Panc1 (cell line): ENCODE measurements at regions not wholly inside any gene's neighbourhood (a gene's known extent, or its start where the extent isn't known, plus 50 kb on each side); places are given as distances from the start of the nearest gene placed in this dataset.
A peak's percentile ranks its signal among the peaks of the same experiment; 100 is the strongest.

ENCODE experiments used
- ATAC-seq: fragments of 200-7000 bp; cut with Tn5 transposase; 2 replicates; pipeline ENCODE4 v1.9.1; 2020; ENCODE audit warnings: mild to moderate bottlenecking, moderate library complexity
- BruUV-seq: library from RNA; stranded (reverse); fragments of 400-500 nt; replicated peaks from 2 replicates; lab custom pipeline; 2021; lab: Mats Ljungman, UMichigan
- CTCF ChIA-PET: fragments of 300-600 bp; sonication (Branson Sonifier 250); formaldehyde crosslinking; loops from one replicate; lab custom pipeline; 2022; ENCODE audit warnings: antibody characterized with exemption; lab: Charles Lee
- POLR2A ChIA-PET: fragments of 300-600 bp; sonication (Branson Sonifier 250); formaldehyde crosslinking; loops from one replicate; lab custom pipeline; 2022; ENCODE audit warnings: antibody characterized with exemption; lab: Charles Lee
- DNase-seq: peaks from one replicate; pipeline ENCODE4 v3.0.0-alpha.2; 2010; ENCODE audit warnings: low read depth, low spot score
- H3K27ac ChIP-seq: 2 replicates; pipeline ENCODE4 v1.5.1; 2011; ENCODE audit warnings: mild to moderate bottlenecking, low read length, inconsistent platforms
- H3K27me3 ChIP-seq: fragments of 200-500 bp; sonication (Bioruptor generic); 2 replicates; pipeline ENCODE4 v1.6.0; 2014; ENCODE audit warnings: low read length, inconsistent platforms; ENCODE audit not compliant: control insufficient read depth, insufficient read depth
- H3K36me3 ChIP-seq: fragments of 200-500 bp; sonication (Bioruptor generic); 2 replicates; pipeline ENCODE4 v1.5.1; 2014; ENCODE audit warnings: inconsistent platforms, mild to moderate bottlenecking, low read length, moderate library complexity; ENCODE audit not compliant: control insufficient read depth, insufficient read depth
- H3K4me1 ChIP-seq: 2 replicates; pipeline ENCODE4 v1.5.1; 2011; ENCODE audit warnings: inconsistent platforms, mild to moderate bottlenecking, low read length, moderate library complexity; ENCODE audit not compliant: control insufficient read depth, insufficient read depth
- H3K4me3 ChIP-seq, 2 experiments: 2 replicates each; pipeline ENCODE4 v1.5.1; 2011 to 2012; ENCODE audit warnings: low read depth in 2 of 2, low read length in 2 of 2, mild to moderate bottlenecking in 2 of 2, inconsistent platforms in 1 of 2, moderate library complexity in 1 of 2
- H3K9me3 ChIP-seq: fragments of 200-500 bp; sonication (Bioruptor generic); 2 replicates; pipeline ENCODE4 v1.5.1; 2014; ENCODE audit warnings: low read depth, mild to moderate bottlenecking, inconsistent platforms, low read length, moderate library complexity; ENCODE audit not compliant: control insufficient read depth, insufficient read depth
- CTCF ChIP-seq: fragments of 450-650 bp; IDR thresholded peaks from 2 replicates; pipeline ENCODE4 v1.5.1; 2017; ENCODE audit warnings: mild to moderate bottlenecking
- POLR2AphosphoS5 ChIP-seq: IDR thresholded peaks from 2 replicates; pipeline ENCODE4 v1.6.1; 2012; ENCODE audit warnings: mild to moderate bottlenecking, low read depth, low read length, moderate library complexity
- REST ChIP-seq, 2 experiments: IDR thresholded peaks; 2 replicates each; pipeline ENCODE4 v1.6.1; 2011 to 2012; ENCODE audit warnings: low read depth in 2 of 2, control low read depth in 1 of 2, low read length in 1 of 2, mild to moderate bottlenecking in 1 of 2, moderate library complexity in 1 of 2; ENCODE audit not compliant: insufficient read depth in 1 of 2
- SIN3A ChIP-seq: IDR thresholded peaks from 2 replicates; pipeline ENCODE4 v1.6.1; 2012; ENCODE audit warnings: low read depth, mild to moderate bottlenecking, low read length, moderate library complexity, borderline replicate concordance; ENCODE audit not compliant: insufficient read depth
- TCF7L2 ChIP-seq: IDR thresholded peaks from 2 replicates; pipeline ENCODE4 v1.6.1; 2011; ENCODE audit warnings: mild to moderate bottlenecking, low read depth, low read length, inconsistent platforms
- in situ Hi-C: cut with HindIII; loops from 2 replicates; pipeline ENCODE4 v1.10.0; 2016; ENCODE audit warnings: low sequenced_read_pairs, low pct_unique_long_range_greater_than_20kb
- intact Hi-C: fragments of 100-400 bp; cut with micrococcal nuclease; formaldehyde crosslinking; loops from one replicate; pipeline ENCODE4 v1.10.0; 2022; ENCODE audit not compliant: unreplicated experiment

- in situ Hi-C loops, result no loop called here
- intact Hi-C loops, result no loop called here
- DNase-seq, result no peak
These were observed 161.0 kb upstream of the HMCN1 start for GRCh38 chr1:185573162-185573561.

GRCh38 chr1:185570962-185571361 is 163.2 kb upstream of the HMCN1 start:
- no peaks in the 10 kb centered on the region for H3K27me3 ChIP-seq
- POLR2A ChIA-PET, result no interaction called here
- DNase-seq (no peak), ATAC-seq (no peak)
- H3K4me1 ChIP-seq, result 0 out of 2 replicates have a peak, but pooled peaks cover 4% of the 10 kb centered on the region
- in situ Hi-C loops (no loop called here), intact Hi-C loops (no loop called here)
- CTCF ChIA-PET, result no interaction called here
- H3K4me3 ChIP-seq, result no peak overlapping the region
- no peaks in the 10 kb centered on the region for H3K9me3 ChIP-seq
- BruUV-seq, result no TSS peak
- H3K27ac ChIP-seq, result no peak overlapping the region; the same call in 1 of the 2 replicates
- TF ChIP-seq TCF7L2, result no peak
- H3K36me3 ChIP-seq, result no peaks in the 10 kb centered on the region

More at GRCh38 chr1:185573162-185573561, 161.0 kb upstream of the HMCN1 start:
- Histone ChIP-seq H3K27me3 (no peaks in the 10 kb centered on the region), H3K36me3 (no peaks in the 10 kb centered on the region), H3K9me3 (no peaks in the 10 kb centered on the region), H3K4me3 (no peak overlapping the region), H3K4me1 (no peaks in the 10 kb centered on the region), H3K27ac (no peak overlapping the region)
- POLR2A ChIA-PET, result no interaction called here
- no TSS peak for BruUV-seq
- TF ChIP-seq CTCF, result no peak
- TF ChIP-seq SIN3A, result no peak
- no peak for TF ChIP-seq POLR2AphosphoS5
- TF ChIP-seq TCF7L2, result no peak
- no peak for TF ChIP-seq REST (IDR thresholded peaks at IDR 0.05; ENCODE audit: insufficient read depth in 1 of 2, low read depth in 2 of 2, low read length in 1 of 2)
- no peak for ATAC-seq
- CTCF ChIA-PET, result no interaction called here

- intact Hi-C loops (no loop called here), in situ Hi-C loops (no loop called here)
- DNase-seq, result no peak
- ChIA-PET CTCF (no interaction called here), POLR2A (no interaction called here)
- no peak for TF ChIP-seq TCF7L2
- no peak for TF ChIP-seq REST (IDR thresholded peaks at IDR 0.05; ENCODE audit: insufficient read depth in 1 of 2, low read depth in 2 of 2, low read length in 1 of 2)
- no peak for TF ChIP-seq CTCF
- no peak for TF ChIP-seq SIN3A
- no TSS peak for BruUV-seq
- H3K27ac ChIP-seq, result peak overlapping the region; percentile 1; the same call in 1 of the 2 replicates
- 0 out of 2 replicates have a peak, but pooled peaks cover 4% of the 10 kb centered on the region for H3K4me1 ChIP-seq
- no peaks in the 10 kb centered on the region for H3K36me3 ChIP-seq
- H3K4me3 ChIP-seq, result no peak overlapping the region
- H3K27me3 ChIP-seq, result no peaks in the 10 kb centered on the region
- ATAC-seq, result no peak
- no peaks in the 10 kb centered on the region for H3K9me3 ChIP-seq
These were observed 165.8 kb upstream of the HMCN1 start for GRCh38 chr1:185568155-185569123.
